GM18505 (cell line): ENCODE measurements at regions not wholly inside any gene's neighbourhood (a gene's known extent, or its start where the extent isn't known, plus 50 kb on each side); places are given as distances from the start of the nearest gene placed in this dataset.
"Not testable (repeated sequence)": the region's sequence is repeated elsewhere in the genome, so short reads cannot be mapped to it uniquely, and the experiment has no call there.

ENCODE experiments used
- ATAC-seq: cut with Tn5 transposase; IDR thresholded peaks from one replicate; pipeline ENCODE4 v1.9.1; 2021; ENCODE audit not compliant: unreplicated experiment
- POLR2A ChIP-seq: IDR thresholded peaks from 4 replicates; pipeline ENCODE4 v1.6.1; 2011; ENCODE audit warnings: borderline replicate concordance; ENCODE audit not compliant: insufficient read depth, insufficient read length; ENCODE audit errors: extremely low read depth

DNA sequence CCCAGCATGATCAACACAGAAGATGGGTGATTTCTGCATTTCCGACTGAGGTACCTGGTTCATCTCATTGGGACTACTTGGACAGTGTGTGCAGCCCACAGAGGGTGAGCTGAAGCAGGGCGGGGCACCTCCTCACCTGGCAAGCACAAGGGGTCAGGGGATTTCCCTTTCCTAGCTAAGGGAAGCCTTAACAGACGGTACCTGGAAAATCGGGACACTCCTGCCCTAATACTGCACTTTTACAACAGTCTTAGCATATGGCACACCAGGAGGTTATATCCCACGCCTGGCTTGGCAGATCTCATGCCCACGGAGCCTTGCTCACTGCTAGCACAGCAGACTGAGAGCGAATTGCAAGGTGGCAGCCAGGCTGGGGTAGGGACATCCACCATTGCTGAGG is 92.9 kb upstream of the GRID2 start:
- no peak for ATAC-seq
- TF ChIP-seq POLR2A: no peak

DNA sequence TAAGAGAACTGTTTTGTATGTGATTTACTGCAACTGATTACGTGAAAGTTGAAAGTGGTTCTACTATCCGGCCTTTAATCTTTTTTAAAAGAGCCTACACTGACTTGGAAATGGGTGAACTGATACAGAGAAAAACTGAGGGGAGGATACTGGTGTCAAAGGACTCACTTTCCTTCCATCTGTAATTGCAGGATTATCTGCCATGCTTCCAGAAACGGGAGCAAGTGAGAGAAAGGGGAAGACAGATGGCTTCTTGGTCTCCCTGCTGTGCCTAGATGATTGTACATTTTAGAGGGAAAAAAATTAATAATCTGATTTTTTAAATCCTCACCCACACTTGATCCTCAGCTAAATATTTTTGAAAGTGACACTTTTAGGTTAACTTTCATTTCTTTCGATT is 88.3 kb upstream of the GRID2 start:
- no peak for TF ChIP-seq POLR2A
- no peak for ATAC-seq

DNA sequence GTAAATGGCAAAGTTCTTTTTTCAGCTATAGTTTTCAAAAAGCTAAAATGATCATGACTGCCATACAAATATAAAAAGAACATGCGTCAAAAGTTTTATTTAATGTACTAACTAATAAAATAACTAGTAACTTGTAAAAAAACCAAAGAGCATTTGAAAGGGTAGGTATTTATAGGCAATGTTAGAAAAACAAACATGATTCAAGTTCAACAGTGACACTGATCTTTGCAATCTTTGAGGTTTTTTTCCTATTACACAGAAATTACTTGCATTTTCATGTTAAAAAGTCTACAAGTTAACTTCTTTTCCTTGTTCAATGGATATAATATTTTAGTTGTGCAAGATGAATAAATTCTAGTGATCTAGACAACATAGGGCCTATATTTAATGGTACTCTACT is 72.3 kb upstream of the GRID2 start:
- no peak for TF ChIP-seq POLR2A
- ATAC-seq: no peak

DNA sequence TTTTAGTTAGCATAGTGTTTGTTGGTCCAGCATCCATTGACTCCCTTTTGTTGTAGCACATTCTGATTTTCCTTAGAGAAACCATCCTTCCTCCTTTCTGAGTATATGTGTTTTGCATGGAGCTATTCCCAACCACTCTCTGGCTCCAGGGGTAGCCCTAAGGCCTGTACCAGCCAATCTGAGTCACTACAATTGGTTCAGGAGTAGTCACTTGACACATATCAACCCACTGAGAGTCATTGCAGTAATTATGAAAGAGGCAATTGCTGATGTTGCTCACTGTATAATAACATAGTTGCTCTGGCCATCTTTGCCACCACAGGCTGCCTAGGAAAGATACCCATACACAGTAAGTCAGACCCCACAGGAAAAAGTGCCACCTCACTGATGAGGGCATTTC is 71.2 kb upstream of the GRID2 start:
- ATAC-seq: no peak

DNA sequence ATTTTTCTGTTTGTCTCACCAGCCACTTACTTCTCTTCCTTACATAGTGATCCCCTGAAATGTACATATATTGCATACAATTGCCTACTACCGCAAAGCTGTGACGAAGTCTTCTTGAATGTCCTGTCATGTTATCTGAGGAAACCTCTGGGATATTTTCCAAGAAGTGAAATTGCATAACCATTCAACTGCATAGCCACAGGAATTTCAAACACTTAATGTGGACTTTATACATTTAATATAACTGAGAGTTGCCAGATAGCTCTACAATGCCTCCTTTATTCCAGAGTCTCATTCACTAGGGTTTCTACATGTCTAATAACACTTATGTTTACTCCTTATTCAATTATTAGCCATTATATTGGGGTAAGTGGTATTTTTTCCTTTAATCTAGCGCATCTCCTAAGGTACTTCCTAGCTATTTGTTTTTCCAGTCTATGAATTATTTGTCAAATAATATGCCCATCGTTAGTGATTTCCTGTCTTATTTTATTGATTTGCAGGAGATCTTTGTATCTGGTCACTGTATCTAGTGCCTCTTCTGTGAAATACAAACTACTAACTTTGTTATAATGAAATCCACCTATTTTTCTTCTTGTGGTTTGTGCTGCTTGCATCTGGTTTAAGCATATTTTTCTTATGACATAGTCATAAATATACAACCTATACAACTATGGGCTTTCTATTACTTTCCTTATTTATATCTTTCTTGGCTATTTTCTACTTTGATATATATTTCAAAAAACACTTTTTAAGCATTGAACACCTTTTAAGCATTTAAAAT is 69.2 kb upstream of the GRID2 start:
- no peak for ATAC-seq
- TF ChIP-seq POLR2A: no peak

More for the DNA sequence above, 71.2 kb upstream of the GRID2 start:
- TF ChIP-seq POLR2A: no peak

DNA sequence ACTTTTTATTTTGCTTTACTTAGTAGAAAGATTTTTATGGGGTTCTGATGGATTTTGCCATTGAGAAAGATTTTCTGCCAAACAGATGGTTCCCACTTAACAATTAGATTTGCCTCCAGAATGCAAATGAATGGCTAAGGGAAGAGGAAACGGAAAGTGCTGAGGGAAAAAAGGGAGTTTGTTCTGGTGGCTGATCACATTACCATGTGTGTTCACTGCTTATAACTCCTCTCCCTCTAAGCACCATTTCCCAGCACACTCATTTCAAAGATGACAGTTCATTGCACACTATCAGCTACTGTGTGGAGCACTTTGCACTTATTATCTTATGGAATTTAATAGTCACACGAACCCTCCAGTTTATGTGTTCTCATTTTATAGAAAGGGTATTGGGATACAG is 68.0 kb upstream of the GRID2 start:
- no peak for ATAC-seq

DNA sequence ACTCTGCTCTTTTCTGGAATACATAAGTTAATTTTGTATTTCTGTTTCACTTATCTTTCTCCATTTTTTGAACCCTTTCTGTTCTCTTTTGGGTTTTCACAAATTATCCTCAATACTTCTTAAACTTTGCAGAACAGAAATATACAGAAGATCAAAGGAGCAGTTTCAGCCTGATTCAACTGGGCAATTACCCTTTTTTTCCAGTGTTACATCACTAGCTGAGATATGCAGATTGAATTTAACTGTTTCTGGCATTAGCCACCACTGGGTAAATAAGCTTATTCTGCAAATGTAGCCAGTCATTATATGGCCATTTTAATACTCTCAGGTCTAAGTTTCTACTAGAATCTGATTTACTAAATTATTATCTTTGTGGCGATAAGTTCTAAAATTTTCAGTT is 66.9 kb upstream of the GRID2 start:
- TF ChIP-seq POLR2A: no peak
- ATAC-seq: no peak

More for the DNA sequence above, 68.0 kb upstream of the GRID2 start:
- TF ChIP-seq POLR2A: no peak

DNA sequence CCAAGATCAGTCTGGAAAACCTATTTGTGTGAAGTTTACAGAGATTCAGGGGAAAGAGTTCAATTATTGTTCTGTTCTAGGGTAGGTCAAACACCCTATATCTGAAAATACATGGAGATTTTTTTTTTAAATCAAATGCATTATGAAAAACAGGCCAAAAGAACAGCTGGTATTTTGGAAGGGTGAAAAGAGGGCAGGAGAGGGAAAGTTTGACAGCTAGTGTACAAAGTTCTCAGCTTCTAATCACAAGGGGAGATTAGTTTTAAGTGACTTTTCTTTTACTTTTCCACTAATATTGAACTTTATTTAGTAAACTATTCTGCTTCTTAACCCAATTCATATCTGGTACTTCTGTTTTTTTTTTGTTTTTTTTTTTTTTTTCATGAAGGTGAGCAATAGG is 66.2 kb upstream of the GRID2 start:
- TF ChIP-seq POLR2A: no peak
- ATAC-seq: no peak

DNA sequence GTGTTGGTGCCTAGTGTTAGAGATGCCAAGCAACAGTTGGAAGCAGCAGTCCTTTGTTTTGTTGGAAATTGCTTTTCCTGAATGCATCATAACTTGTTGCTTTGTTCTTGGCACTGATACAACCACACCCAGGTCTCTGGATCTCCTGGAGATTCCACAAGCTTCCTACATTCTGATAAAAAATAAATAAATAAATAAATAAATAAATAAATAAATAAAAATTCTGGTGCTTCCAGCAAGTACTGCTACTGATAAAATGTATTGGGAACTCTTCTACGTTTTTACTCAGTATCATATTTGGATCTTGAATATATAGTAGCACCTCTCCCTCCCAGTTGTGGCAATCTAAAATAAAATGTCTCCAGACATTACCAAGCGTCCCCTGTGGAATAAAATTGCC is 62.7 kb upstream of the GRID2 start:
- TF ChIP-seq POLR2A: no peak

DNA sequence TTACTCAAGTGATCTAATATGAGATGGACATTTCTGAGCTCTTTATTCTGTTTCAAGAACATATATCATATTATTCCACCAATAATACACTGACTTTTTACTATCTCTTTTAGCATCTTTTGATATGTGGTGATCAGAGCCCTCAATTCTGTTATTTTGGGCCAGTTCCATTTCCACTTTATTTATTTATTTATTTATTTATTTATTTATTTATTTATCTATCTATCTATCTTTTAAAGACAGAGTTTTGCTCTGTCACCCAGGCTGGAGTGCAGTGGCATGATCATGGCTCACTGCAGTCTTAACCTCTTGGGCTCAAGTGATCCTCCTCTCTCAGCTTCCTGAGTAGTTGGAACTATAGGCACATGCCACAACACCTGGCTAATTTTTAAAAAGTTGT is 57.4 kb upstream of the GRID2 start:
- TF ChIP-seq POLR2A: no peak
- ATAC-seq: no peak

More for the DNA sequence above, 62.7 kb upstream of the GRID2 start:
- ATAC-seq: no peak

DNA sequence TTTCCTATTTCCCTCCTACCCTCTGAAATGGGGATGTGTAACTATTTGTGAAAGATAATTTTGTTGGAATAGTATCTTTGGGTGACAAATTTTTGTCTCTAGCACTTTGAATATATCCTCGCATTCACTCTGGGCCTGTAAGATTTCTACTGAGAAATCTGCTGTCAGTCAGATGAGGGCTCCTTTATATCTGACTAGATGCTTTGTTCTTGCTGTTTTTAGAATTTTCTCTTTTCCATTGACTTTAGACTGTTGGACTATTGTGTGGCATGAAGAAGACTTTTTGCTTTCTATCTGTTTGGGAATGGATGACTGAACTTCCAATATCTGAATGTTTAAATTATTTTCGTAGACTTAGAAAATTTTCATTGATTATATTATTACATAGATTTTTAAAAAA is 54.2 kb upstream of the GRID2 start:
- TF ChIP-seq POLR2A: no peak
- no peak for ATAC-seq

DNA sequence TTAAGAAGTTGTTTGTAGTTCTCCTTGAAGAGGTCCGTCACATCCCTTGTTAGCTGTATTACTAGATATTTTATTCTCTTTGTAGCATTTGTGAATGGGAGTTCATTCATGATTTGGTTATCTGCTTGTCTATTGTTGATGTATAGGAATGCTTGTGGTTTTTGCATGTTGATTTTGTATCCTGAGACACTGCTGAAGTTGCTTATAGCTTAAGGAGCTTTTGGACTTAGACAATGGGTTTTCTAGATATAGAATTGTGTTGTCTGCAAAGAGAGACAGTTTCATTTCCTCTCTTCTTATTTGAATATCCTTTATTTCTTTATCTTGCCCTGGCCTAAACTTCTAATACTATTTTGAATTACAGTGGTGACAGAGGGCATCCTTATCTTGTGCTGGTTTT is 52.1 kb upstream of the GRID2 start:
- no peak for ATAC-seq
- TF ChIP-seq POLR2A: no peak

DNA sequence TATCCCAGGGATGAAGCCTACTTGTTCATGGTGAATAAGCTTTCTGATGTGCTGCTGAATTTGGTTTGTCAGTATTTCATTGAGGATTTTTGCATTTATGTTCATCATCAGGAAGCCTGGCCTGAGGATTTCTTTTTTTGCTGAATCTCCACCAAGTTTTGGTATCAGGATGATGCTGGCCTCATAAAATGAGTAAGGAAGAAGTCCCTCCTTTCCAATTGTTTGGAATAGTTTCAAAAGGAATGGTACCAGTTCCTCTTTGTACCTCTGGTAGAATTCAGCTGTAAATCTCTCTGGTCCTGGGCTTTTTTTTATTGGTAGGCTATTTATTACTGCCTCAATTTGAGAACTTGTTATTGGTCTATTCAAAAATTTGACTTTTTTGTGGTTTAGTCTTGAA is 51.4 kb upstream of the GRID2 start:
- ATAC-seq: not testable (repeated sequence)

DNA sequence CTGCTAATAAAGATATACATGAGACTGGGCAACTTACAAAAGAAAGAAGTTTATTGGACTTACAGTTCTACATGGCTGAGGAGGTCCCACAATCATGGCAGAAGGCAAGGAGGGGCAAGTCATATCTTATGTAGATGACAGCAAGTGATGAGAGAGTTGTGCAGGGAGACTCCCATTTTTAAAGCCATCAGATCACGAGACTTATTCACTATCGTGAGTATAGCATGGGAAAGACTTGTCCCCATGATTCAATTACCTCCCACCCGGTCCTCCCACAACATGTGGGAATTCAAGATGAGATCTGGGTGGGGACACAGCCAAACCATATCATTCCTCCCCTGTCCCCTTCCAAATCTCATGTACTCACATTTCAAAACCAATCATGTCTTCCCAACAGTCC is 50.9 kb upstream of the GRID2 start:
- no peak for ATAC-seq
- TF ChIP-seq POLR2A: no peak

DNA sequence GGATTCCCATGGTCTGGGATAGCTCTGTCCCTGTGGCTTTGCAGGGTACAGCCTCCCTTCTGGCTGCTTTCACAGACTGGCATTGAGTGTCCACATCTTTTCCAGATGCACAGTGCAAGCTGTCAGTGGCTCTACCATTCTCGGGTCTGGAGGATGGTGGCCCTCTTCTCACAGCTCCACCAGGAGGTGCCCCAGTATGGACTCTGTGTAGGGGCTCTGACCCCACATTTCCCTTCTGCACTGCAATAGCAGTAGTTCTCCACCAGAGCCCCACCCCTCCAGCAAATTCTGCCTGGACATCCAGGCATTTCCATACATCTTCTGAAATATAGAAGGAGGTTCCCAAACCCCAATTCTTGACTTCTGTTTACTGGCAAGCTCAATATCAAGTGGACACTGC is 50.2 kb upstream of the GRID2 start:
- ATAC-seq: no peak
- TF ChIP-seq POLR2A: no peak
